H9 (cell line): ENCODE measurements at regions not wholly inside any gene's neighbourhood (a gene's known extent, or its start where the extent isn't known, plus 50 kb on each side); places are given as distances from the start of the nearest gene placed in this dataset.
"Not testable (repeated sequence)": the region's sequence is repeated elsewhere in the genome, so short reads cannot be mapped to it uniquely, and the experiment has no call there.

Source experiments
- DNase-seq: peaks from one replicate; pipeline ENCODE4 v3.0.0-alpha.2; 2017
- H2AFZ ChIP-seq: one replicate; pipeline ENCODE4 v1.6.1; 2013; ENCODE audit warnings: mild to moderate bottlenecking, low read length, control low read depth, moderate library complexity
- H2AK5ac ChIP-seq: 2 replicates; pipeline ENCODE4 v1.6.1; 2013; ENCODE audit warnings: low read length, control low read depth, mixed read lengths; ENCODE audit not compliant: insufficient read length
- H2BK120ac ChIP-seq: one replicate; pipeline ENCODE4 v1.6.1; 2013; ENCODE audit warnings: low read depth, mild to moderate bottlenecking, low read length, control low read depth, inconsistent platforms; ENCODE audit not compliant: poor library complexity, severe bottlenecking
- H2BK12ac ChIP-seq: 2 replicates; pipeline ENCODE4 v1.6.1; 2013; ENCODE audit warnings: low read length, control low read depth, mixed read lengths, low read depth; ENCODE audit not compliant: insufficient read length
- H2BK15ac ChIP-seq: 2 replicates; pipeline ENCODE4 v1.6.1; 2013; ENCODE audit warnings: low read depth, low read length, control low read depth
- H2BK20ac ChIP-seq: one replicate; pipeline ENCODE4 v1.6.1; 2013; ENCODE audit warnings: low read depth, mild to moderate bottlenecking, low read length, control low read depth, inconsistent platforms; ENCODE audit not compliant: poor library complexity, severe bottlenecking
- H2BK5ac ChIP-seq: 2 replicates; pipeline ENCODE4 v1.6.1; 2013; ENCODE audit warnings: low read length, control low read depth, mixed read lengths; ENCODE audit not compliant: insufficient read length
- H3K14ac ChIP-seq: 2 replicates; pipeline ENCODE4 v1.6.1; 2013; ENCODE audit warnings: low read length, control low read depth; ENCODE audit not compliant: insufficient read depth
- H3K18ac ChIP-seq: 2 replicates; pipeline ENCODE4 v1.6.1; 2013; ENCODE audit warnings: low read depth, mild to moderate bottlenecking, mixed read lengths, low read length, control low read depth; ENCODE audit not compliant: insufficient read length
- H3K23ac ChIP-seq: 2 replicates; pipeline ENCODE4 v1.6.1; 2013; ENCODE audit warnings: low read length, control low read depth, mixed read lengths, low read depth; ENCODE audit not compliant: insufficient read length
- H3K23me2 ChIP-seq: 2 replicates; pipeline ENCODE4 v1.6.1; 2013; ENCODE audit warnings: low read depth, mild to moderate bottlenecking, mixed read lengths, low read length, control low read depth; ENCODE audit not compliant: insufficient read length, poor library complexity, severe bottlenecking
- H3K27ac ChIP-seq: 2 replicates; pipeline ENCODE4 v1.5.1; 2013; ENCODE audit warnings: low read length, control low read depth, mixed read lengths, low read depth; ENCODE audit not compliant: insufficient read length
- H3K27me3 ChIP-seq: 2 replicates; pipeline ENCODE4 v1.6.1; 2013; ENCODE audit warnings: low read length, control low read depth, inconsistent platforms; ENCODE audit not compliant: insufficient read depth
- H3K4ac ChIP-seq: 2 replicates; pipeline ENCODE4 v1.6.1; 2013; ENCODE audit warnings: low read depth, mild to moderate bottlenecking, control low read depth, inconsistent platforms, low read length, moderate library complexity
- H3K4me1 ChIP-seq: 2 replicates; pipeline ENCODE4 v1.6.1; 2013; ENCODE audit warnings: low read length, control low read depth, inconsistent platforms; ENCODE audit not compliant: insufficient read depth
- H3K4me2 ChIP-seq: 2 replicates; pipeline ENCODE4 v1.6.1; 2013; ENCODE audit warnings: low read length, control low read depth, mixed read lengths; ENCODE audit not compliant: insufficient read length, insufficient read depth
- H3K56ac ChIP-seq: 2 replicates; pipeline ENCODE4 v1.6.1; 2013; ENCODE audit warnings: low read depth, mild to moderate bottlenecking, mixed read lengths, low read length, control low read depth; ENCODE audit not compliant: insufficient read length
- H3K79me1 ChIP-seq: 2 replicates; pipeline ENCODE4 v1.6.1; 2013; ENCODE audit warnings: low read depth, mild to moderate bottlenecking, moderate library complexity, low read length, control low read depth, inconsistent platforms; ENCODE audit not compliant: insufficient read depth, poor library complexity, severe bottlenecking
- H3K79me2 ChIP-seq: 2 replicates; pipeline ENCODE4 v1.6.1; 2013; ENCODE audit warnings: low read length, control low read depth, inconsistent platforms; ENCODE audit not compliant: insufficient read depth
- H3K9ac ChIP-seq: 2 replicates; pipeline ENCODE4 v1.6.1; 2013; ENCODE audit warnings: low read length, control low read depth, mixed read lengths; ENCODE audit not compliant: insufficient read length; ENCODE audit errors: extremely low read depth
- H3K9me3 ChIP-seq: one replicate; pipeline ENCODE4 v1.6.1; 2013; ENCODE audit warnings: low read depth, low read length, inconsistent platforms; ENCODE audit not compliant: control insufficient read depth
- H3T11ph ChIP-seq: one replicate; pipeline ENCODE4 v1.6.1; 2013; ENCODE audit warnings: mild to moderate bottlenecking, low read length, control low read depth, inconsistent platforms
- H4K20me1 ChIP-seq: one replicate; pipeline ENCODE4 v1.6.1; 2013; ENCODE audit not compliant: control insufficient read depth, insufficient read length, insufficient read depth
- H4K5ac ChIP-seq: 2 replicates; pipeline ENCODE4 v1.6.1; 2013; ENCODE audit warnings: low read depth, mild to moderate bottlenecking, mixed read lengths, low read length, control low read depth; ENCODE audit not compliant: insufficient read length
- H4K8ac ChIP-seq: replicated peaks from 2 replicates; pipeline ENCODE4 v1.6.1; 2013; ENCODE audit warnings: low read length, control low read depth, mixed read lengths, low read depth; ENCODE audit not compliant: insufficient read length
- H4K91ac ChIP-seq: 2 replicates; pipeline ENCODE4 v1.6.1; 2013; ENCODE audit warnings: low read depth, mild to moderate bottlenecking, moderate library complexity, mixed read lengths, low read length, control low read depth; ENCODE audit not compliant: insufficient read length
- H3K27ac Mint-ChIP-seq, 3 experiments: 2 replicates in 2 of 3; 3 replicates in 1 of 3; pipeline ENCODE4 v1.8.0; 2020 to 2021; ENCODE audit warnings: mixed read lengths in 3 of 3, mild to moderate bottlenecking in 1 of 3, moderate library complexity in 1 of 3
- H3K27me3 Mint-ChIP-seq: 2 replicates; pipeline ENCODE4 v1.8.0; 2021; ENCODE audit warnings: low read depth, mild to moderate bottlenecking, moderate library complexity, mixed read lengths
- H3K36me3 Mint-ChIP-seq, 3 experiments: 2 replicates in 2 of 3; 3 replicates in 1 of 3; pipeline ENCODE4 v1.8.0; 2020 to 2021; ENCODE audit warnings: low read depth in 3 of 3, mixed read lengths in 3 of 3; ENCODE audit not compliant: insufficient read depth in 1 of 3
- H3K4me1 Mint-ChIP-seq, 2 experiments: 2 replicates each; pipeline ENCODE4 v1.8.0; 2020; ENCODE audit warnings: mixed read lengths in 2 of 2
- H3K4me3 Mint-ChIP-seq, 2 experiments: 2 replicates in 1 of 2; 3 replicates in 1 of 2; pipeline ENCODE4 v1.8.0; 2020 to 2021; ENCODE audit warnings: mild to moderate bottlenecking in 2 of 2, mixed read lengths in 2 of 2, moderate library complexity in 1 of 2
- H3K9me3 Mint-ChIP-seq, 2 experiments: 2 replicates in 1 of 2; 3 replicates in 1 of 2; pipeline ENCODE4 v1.8.0; 2020; ENCODE audit warnings: mild to moderate bottlenecking in 2 of 2, mixed read lengths in 2 of 2, moderate library complexity in 1 of 2
- CTCF ChIP-seq: fragments of 200-600 bp; sonication (generic); conservative IDR thresholded peaks from 3 replicates; pipeline ENCODE4 v1.8.0; 2021; ENCODE audit warnings: antibody characterized with exemption, mild to moderate bottlenecking
- WGBS: extraction: QIAGEN DNeasy Blood & Tissue Kit; methylation state at CpG from one replicate; pipeline ENCODE4 v1.1.7; 2013; ENCODE audit warnings: missing lambda C conversion rate, low lambda C conversion rate, mixed read lengths; ENCODE audit not compliant: insufficient read length; ENCODE audit errors: extremely low coverage; 5-methylcytosine and 5-hydroxymethylcytosine counted together

GRCh38 chr9:102178811-102179210, 440.4 kb upstream of the GRIN3A start:
- no peak overlapping the region for H2AFZ ChIP-seq
- Mint-ChIP-seq H3K4me1 (no peaks in the 10 kb centered on the region), H3K4me3 (no peak overlapping the region), H3K36me3 (peaks cover 10 to 23% (median 11%) of the 10 kb centered on the region in 3 experiments; a peak in 5 of 7 replicates), H3K27me3 (no peaks in the 10 kb centered on the region; the same call in 1 of the 2 replicates), H3K27ac (no peak overlapping the region), H3K9me3 (peaks cover 25 to 27% of the 10 kb centered on the region in 2 experiments)
- H4K5ac ChIP-seq = no peak overlapping the region
- no peak overlapping the region for H2BK5ac ChIP-seq
- no peak for DNase-seq
- H3K14ac ChIP-seq = no peak overlapping the region
- no peak overlapping the region for H4K91ac ChIP-seq
- H3K79me1 ChIP-seq = no peaks in the 10 kb centered on the region
- no peaks in the 10 kb centered on the region for H3K79me2 ChIP-seq
- no peaks in the 10 kb centered on the region for H3K27me3 ChIP-seq
- H3K9ac ChIP-seq = no peak overlapping the region
- no peaks in the 10 kb centered on the region for H3K9me3 ChIP-seq
- H2BK20ac ChIP-seq = no peak overlapping the region
- H3K4me2 ChIP-seq = no peak overlapping the region
- no peaks in the 10 kb centered on the region for H3K23me2 ChIP-seq
- H2BK15ac ChIP-seq = no peak overlapping the region
- H3K27ac ChIP-seq = no peak overlapping the region
- H3K4ac ChIP-seq = no peak overlapping the region
- H4K8ac ChIP-seq = no peak overlapping the region
- no peaks in the 10 kb centered on the region for H4K20me1 ChIP-seq
- H2AK5ac ChIP-seq = no peak overlapping the region
- TF ChIP-seq CTCF = no peak
- H3K23ac ChIP-seq = no peak overlapping the region
- H3K56ac ChIP-seq = no peak overlapping the region
- H3T11ph ChIP-seq = no peak overlapping the region
- no peak overlapping the region for H2BK12ac ChIP-seq
- H2BK120ac ChIP-seq = no peak overlapping the region
- WGBS = no CpG with 5 or more reads among the region's 3 CpGs
- H3K18ac ChIP-seq = no peak overlapping the region
- H3K4me1 ChIP-seq = no peaks in the 10 kb centered on the region

- WGBS = no CpG with 5 or more reads among the region's 8 CpGs
- not testable (repeated sequence) for DNase-seq, H3K27me3 Mint-ChIP-seq, H3K27ac ChIP-seq, H4K20me1 ChIP-seq, H2AK5ac ChIP-seq, H3K23ac ChIP-seq, H2BK20ac ChIP-seq, H2BK15ac ChIP-seq, H3K23me2 ChIP-seq, H3K4me1 Mint-ChIP-seq, H2BK5ac ChIP-seq, H4K8ac ChIP-seq, H3T11ph ChIP-seq, H3K4ac ChIP-seq, H3K56ac ChIP-seq, H3K14ac ChIP-seq, H2AFZ ChIP-seq, H3K9me3 ChIP-seq, H3K4me3 Mint-ChIP-seq, H3K27me3 ChIP-seq, H3K79me1 ChIP-seq, H2BK12ac ChIP-seq, H3K4me1 ChIP-seq, H3K4me2 ChIP-seq, H2BK120ac ChIP-seq, H3K27ac Mint-ChIP-seq, H3K9ac ChIP-seq, H4K91ac ChIP-seq, H3K18ac ChIP-seq, H4K5ac ChIP-seq, H3K79me2 ChIP-seq
- Mint-ChIP-seq H3K36me3 (peaks cover 12 to 28% (median 12%) of the 10 kb centered on the region in 3 experiments; a peak in 6 of 7 replicates), H3K9me3 (peaks cover 29 to 33% of the 10 kb centered on the region in 2 experiments)
Measured at GRCh38 chr9:102174202-102174601, 435.8 kb upstream of the GRIN3A start.
